Gastrocnemius medialis (tissue), 4 donors: ENCODE measurements at regions not wholly inside any gene's neighbourhood (a gene's known extent, or its start where the extent isn't known, plus 50 kb on each side); places are given as distances from the start of the nearest gene placed in this dataset.

Experiments used
- CTCF ChIP-seq, 5 experiments: fragments of 450-650 bp in 3 of 5; fragments of 200-600 bp in 2 of 5; sonication (generic) in 2 of 5; IDR thresholded peaks in 4 of 5; conservative IDR thresholded peaks in 1 of 5; 1 replicate in 4 of 5; 2 replicates in 1 of 5; pipeline ENCODE4 v1.5.1; 2016 to 2019; ENCODE audit warnings: antibody characterized with exemption in 5 of 5, mild to moderate bottlenecking in 3 of 5, moderate library complexity in 3 of 5
- POLR2A ChIP-seq, 2 donors: fragments of 450-650 bp; IDR thresholded peaks; one replicate each; pipeline ENCODE4 v1.6.1; 2017; ENCODE audit warnings: antibody characterized with exemption in 2 of 2, mild to moderate bottlenecking in 2 of 2, moderate library complexity in 2 of 2

- TF ChIP-seq CTCF (IDR thresholded peaks at IDR 0.05 in 4 of 5, conservative IDR thresholded peaks at IDR 0.05 in 1 of 5) (no peak), POLR2A (IDR thresholded peaks at IDR 0.05) (no peak)
Measured at GRCh38 chr1:188270497-188270896, 1441.7 kb downstream of the PLA2G4A start.
